ENCODE measurements at regions not wholly inside any gene's neighbourhood (a gene's known extent, or its start where the extent isn't known, plus 50 kb on each side); places are given as distances from the start of the nearest gene placed in this dataset.

DNA sequence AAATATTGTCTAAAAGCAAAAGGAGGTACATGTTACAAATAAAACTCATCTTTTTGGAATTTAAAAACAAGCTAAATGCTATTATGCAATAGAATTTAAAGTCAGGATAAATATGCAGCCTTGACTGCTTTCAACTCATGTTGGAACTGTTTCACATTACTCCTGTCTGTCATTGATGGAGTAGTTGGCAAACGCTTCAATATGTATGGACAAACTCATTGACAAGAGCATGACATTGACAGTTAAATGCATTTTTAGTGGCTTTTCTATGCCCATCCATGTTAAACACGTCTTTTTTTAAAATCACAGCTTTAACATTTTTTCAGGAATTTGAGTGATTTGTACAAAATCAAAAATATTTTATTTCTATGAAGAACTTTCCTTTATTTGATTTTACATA is 1560.5 kb downstream of the KCNT2 start:
- TF ChIP-seq, protein P1, sequence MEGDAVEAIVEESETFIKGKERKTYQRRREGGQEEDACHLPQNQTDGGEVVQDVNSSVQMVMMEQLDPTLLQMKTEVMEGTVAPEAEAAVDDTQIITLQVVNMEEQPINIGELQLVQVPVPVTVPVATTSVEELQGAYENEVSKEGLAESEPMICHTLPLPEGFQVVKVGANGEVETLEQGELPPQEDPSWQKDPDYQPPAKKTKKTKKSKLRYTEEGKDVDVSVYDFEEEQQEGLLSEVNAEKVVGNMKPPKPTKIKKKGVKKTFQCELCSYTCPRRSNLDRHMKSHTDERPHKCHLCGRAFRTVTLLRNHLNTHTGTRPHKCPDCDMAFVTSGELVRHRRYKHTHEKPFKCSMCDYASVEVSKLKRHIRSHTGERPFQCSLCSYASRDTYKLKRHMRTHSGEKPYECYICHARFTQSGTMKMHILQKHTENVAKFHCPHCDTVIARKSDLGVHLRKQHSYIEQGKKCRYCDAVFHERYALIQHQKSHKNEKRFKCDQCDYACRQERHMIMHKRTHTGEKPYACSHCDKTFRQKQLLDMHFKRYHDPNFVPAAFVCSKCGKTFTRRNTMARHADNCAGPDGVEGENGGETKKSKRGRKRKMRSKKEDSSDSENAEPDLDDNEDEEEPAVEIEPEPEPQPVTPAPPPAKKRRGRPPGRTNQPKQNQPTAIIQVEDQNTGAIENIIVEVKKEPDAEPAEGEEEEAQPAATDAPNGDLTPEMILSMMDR (IDR thresholded peaks at IDR 0.05): no peak
- no peak for TF ChIP-seq POLR2A (IDR thresholded peaks at IDR 0.05)
